ENCODE measurements at regions not wholly inside any gene's neighbourhood (a gene's known extent, or its start where the extent isn't known, plus 50 kb on each side); places are given as distances from the start of the nearest gene placed in this dataset.

DNA sequence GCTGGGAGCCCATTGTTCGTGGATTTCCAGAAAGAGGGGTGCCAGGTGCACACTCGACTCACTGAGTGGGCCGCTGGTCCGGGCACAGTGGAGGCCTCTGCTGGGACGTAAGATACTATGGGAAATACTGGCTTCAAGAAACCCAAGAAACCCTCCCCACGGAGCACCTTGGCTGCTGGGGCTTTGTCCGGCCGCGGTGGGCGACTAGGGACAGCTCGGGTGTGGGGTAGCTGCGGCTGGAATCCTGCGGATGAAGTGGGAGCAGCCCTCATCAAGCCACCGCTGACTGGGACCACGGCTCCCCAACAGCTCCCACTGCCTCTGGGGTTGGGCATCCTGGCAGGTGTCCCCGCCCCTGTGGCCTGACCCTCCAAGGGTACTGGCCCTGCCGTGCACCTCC is 69.5 kb upstream of the GATA5 start:
- peaks cover 7% of the 10 kb centered on the region for H3K4me1 ChIP-seq
- no peak overlapping the region for H3K27ac ChIP-seq
- H3K4me3 ChIP-seq: no peak overlapping the region
- H3K4me2 ChIP-seq: no peak overlapping the region
- ChIA-PET CTCF (interaction anchor here (1.0 to 2.3 kb wide), 5 partner anchors 8 to 74 kb away, joined by 3 to 8 read pairs (median 3); no protein-coding TSS in a partner anchor), POLR2A (no interaction called here)
- WGBS (ENCODE audit: missing lambda C conversion rate): 77% methylated on average over 10 of the region's 17 CpGs
- DNase-seq (ENCODE audit: low read depth in 1 of 2, low spot score in 1 of 2) (no peak), FAIRE-seq (no peak), ATAC-seq (no peak)
- peaks cover 5% of the 10 kb centered on the region; the same call in 1 of the 3 replicates for H3K9me3 ChIP-seq
- TF ChIP-seq ESRRA (IDR thresholded peaks at IDR 0.05; ENCODE audit: borderline replicate concordance, low read length) (no peak), CBX2 (IDR thresholded peaks at IDR 0.05; ENCODE audit: borderline replicate concordance, low read depth) (no peak), EHF (CRISPR knock-in tag; IDR thresholded peaks at IDR 0.05) (no peak), FOSB (CRISPR knock-in tag; IDR thresholded peaks at IDR 0.05) (no peak), KDM1A (IDR thresholded peaks at IDR 0.05; ENCODE audit: low read depth) (no peak), ATOH8 (CRISPR knock-in tag; IDR thresholded peaks at IDR 0.05; ENCODE audit: low read depth) (no peak), EP300 (IDR thresholded peaks at IDR 0.05) (no peak), PHF8 (IDR thresholded peaks at IDR 0.05; ENCODE audit: borderline replicate concordance, low read depth) (no peak), JUNB (IDR thresholded peaks at IDR 0.05) (no peak), MYC (IDR thresholded peaks at IDR 0.05; ENCODE audit: borderline replicate concordance, low read length) (no peak)
- TF ChIP-seq, protein P1, sequence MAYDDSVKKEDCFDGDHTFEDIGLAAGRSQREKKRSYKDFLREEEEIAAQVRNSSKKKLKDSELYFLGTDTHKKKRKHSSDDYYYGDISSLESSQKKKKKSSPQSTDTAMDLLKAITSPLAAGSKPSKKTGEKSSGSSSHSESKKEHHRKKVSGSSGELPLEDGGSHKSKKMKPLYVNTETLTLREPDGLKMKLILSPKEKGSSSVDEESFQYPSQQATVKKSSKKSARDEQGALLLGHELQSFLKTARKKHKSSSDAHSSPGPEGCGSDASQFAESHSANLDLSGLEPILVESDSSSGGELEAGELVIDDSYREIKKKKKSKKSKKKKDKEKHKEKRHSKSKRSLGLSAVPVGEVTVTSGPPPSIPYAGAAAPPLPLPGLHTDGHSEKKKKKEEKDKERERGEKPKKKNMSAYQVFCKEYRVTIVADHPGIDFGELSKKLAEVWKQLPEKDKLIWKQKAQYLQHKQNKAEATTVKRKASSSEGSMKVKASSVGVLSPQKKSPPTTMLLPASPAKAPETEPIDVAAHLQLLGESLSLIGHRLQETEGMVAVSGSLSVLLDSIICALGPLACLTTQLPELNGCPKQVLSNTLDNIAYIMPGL (CRISPR knock-in tag; IDR thresholded peaks at IDR 0.05; ENCODE audit: borderline replicate concordance): no peak

DNA sequence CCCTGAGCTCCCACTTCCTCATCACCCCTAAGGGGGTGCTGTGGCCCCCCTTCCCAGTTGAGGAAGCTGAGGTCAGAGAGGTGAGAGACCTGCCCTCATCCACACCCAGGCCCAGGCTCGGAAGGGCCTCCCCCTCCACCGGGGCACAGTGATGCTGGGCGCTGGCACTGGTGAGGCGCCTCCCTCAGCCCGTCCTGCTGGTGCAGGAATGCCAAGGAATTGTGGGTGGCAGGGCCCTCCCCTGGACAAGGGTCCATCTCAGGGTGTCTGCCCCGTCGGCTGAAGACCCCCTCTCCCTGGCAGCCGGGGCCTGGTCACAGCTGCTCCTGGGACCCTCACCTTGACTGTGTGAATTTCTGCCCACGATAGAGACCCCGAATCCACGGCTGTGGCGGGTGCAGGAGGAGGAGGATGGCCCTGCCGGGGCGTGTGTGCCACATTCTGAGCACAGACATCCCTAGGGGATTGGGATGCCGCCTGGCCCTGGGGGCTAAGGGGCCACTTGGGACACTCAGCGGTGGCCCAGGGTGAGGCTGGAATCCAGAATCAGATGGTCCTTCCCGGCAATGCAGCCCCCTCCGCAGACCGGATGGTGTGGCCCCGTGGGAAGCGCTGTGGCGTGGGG is 70.2 kb upstream of the GATA5 start:
- Histone ChIP-seq H3K9me3 (peaks cover 5% of the 10 kb centered on the region; the same call in 1 of the 3 replicates), H3K4me1 (peaks cover 14% of the 10 kb centered on the region), H3K4me2 (no peak overlapping the region), H3K27ac (no peak overlapping the region), H3K4me3 (no peak overlapping the region)
- CTCF ChIA-PET: interaction anchor here (1.0 to 2.3 kb wide), 4 partner anchors 9 to 73 kb away, joined by 3 to 8 read pairs (median 4); no protein-coding TSS in a partner anchor
- TF ChIP-seq RARB (CRISPR knock-in tag; IDR thresholded peaks at IDR 0.05): no peak
- TF ChIP-seq EHMT2 (IDR thresholded peaks at IDR 0.05; ENCODE audit: low read depth): no peak
- no peak for TF ChIP-seq USF2 (IDR thresholded peaks at IDR 0.05)
- TF ChIP-seq, protein P2, sequence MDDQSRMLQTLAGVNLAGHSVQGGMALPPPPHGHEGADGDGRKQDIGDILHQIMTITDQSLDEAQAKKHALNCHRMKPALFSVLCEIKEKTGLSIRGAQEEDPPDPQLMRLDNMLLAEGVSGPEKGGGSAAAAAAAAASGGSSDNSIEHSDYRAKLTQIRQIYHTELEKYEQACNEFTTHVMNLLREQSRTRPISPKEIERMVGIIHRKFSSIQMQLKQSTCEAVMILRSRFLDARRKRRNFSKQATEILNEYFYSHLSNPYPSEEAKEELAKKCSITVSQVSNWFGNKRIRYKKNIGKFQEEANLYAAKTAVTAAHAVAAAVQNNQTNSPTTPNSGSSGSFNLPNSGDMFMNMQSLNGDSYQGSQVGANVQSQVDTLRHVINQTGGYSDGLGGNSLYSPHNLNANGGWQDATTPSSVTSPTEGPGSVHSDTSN (IDR thresholded peaks at IDR 0.05): no peak
- TF ChIP-seq POLR2A (IDR thresholded peaks at IDR 0.05; ENCODE audit: low read length): no peak
- TF ChIP-seq, protein P1 (CRISPR knock-in tag; IDR thresholded peaks at IDR 0.05; ENCODE audit: borderline replicate concordance): no peak
- TF ChIP-seq GATA3 (IDR thresholded peaks at IDR 0.05; ENCODE audit: borderline replicate concordance): no peak
- no peak for TF ChIP-seq RNF2 (IDR thresholded peaks at IDR 0.05; ENCODE audit: borderline replicate concordance, low read depth)
- no peak for TF ChIP-seq CHD4 (IDR thresholded peaks at IDR 0.05; ENCODE audit: borderline replicate concordance)
- TF ChIP-seq MAZ (IDR thresholded peaks at IDR 0.05; ENCODE audit: borderline replicate concordance, low read depth, low read length): no peak
- no peak for TF ChIP-seq HDAC2 (IDR thresholded peaks at IDR 0.05)
- no peak for TF ChIP-seq ATOH8 (CRISPR knock-in tag; IDR thresholded peaks at IDR 0.05; ENCODE audit: low read depth)
- no peak for TF ChIP-seq PHF8 (IDR thresholded peaks at IDR 0.05; ENCODE audit: borderline replicate concordance, low read depth)
- no peak for TF ChIP-seq MYC (IDR thresholded peaks at IDR 0.05; ENCODE audit: borderline replicate concordance, low read length)
- TF ChIP-seq BHLHE40 (IDR thresholded peaks at IDR 0.05; ENCODE audit: low read depth, low read length): no peak
- no peak for TF ChIP-seq CBX8 (IDR thresholded peaks at IDR 0.05)
- FAIRE-seq (no peak), ATAC-seq (no peak), DNase-seq (ENCODE audit: low read depth in 1 of 2, low spot score in 1 of 2) (no peak)
- 68% methylated on average over 10 of the region's 22 CpGs for WGBS (ENCODE audit: missing lambda C conversion rate)
- POLR2A ChIA-PET: no interaction called here

Data from A549 (cell line).